ENCODE measurements at regions not wholly inside any gene's neighbourhood (a gene's known extent, or its start where the extent isn't known, plus 50 kb on each side); places are given as distances from the start of the nearest gene placed in this dataset.

GRCh38 chr7:113299748-113300147, 181.4 kb upstream of the SMIM30 start:
- Mint-ChIP-seq H3K36me3 (ENCODE audit: insufficient read depth, unreplicated experiment) (no peaks in the 10 kb centered on the region), H3K27me3 (ENCODE audit: insufficient read depth, unreplicated experiment) (no peaks in the 10 kb centered on the region), H3K9me3 (ENCODE audit: unreplicated experiment) (peaks cover 6% of the 10 kb centered on the region), H3K4me3 (ENCODE audit: unreplicated experiment) (no peak overlapping the region), H3K4me1 (ENCODE audit: insufficient read depth, unreplicated experiment) (no peaks in the 10 kb centered on the region), H3K27ac (ENCODE audit: low read depth, unreplicated experiment) (no peak overlapping the region)
- TF ChIP-seq, protein P1, sequence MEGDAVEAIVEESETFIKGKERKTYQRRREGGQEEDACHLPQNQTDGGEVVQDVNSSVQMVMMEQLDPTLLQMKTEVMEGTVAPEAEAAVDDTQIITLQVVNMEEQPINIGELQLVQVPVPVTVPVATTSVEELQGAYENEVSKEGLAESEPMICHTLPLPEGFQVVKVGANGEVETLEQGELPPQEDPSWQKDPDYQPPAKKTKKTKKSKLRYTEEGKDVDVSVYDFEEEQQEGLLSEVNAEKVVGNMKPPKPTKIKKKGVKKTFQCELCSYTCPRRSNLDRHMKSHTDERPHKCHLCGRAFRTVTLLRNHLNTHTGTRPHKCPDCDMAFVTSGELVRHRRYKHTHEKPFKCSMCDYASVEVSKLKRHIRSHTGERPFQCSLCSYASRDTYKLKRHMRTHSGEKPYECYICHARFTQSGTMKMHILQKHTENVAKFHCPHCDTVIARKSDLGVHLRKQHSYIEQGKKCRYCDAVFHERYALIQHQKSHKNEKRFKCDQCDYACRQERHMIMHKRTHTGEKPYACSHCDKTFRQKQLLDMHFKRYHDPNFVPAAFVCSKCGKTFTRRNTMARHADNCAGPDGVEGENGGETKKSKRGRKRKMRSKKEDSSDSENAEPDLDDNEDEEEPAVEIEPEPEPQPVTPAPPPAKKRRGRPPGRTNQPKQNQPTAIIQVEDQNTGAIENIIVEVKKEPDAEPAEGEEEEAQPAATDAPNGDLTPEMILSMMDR (IDR thresholded peaks at IDR 0.05; ENCODE audit: unreplicated experiment), result no peak
- POLR2A ChIA-PET, result interaction anchor here (0.6 kb wide), 1 partner anchor 340 kb away, joined by 3 read pairs; no protein-coding TSS in a partner anchor
- no peak for DNase-seq (ENCODE audit: unreplicated experiment)
- no TSS peak for BruUV-seq (replicated peaks)
- intact Hi-C loops (cut with micrococcal nuclease), result no loop called here
- CTCF ChIA-PET, result interaction anchor here (0.6 kb wide), 1 partner anchor 10 kb away, joined by 3 read pairs; no protein-coding TSS in a partner anchor

GRCh38 chr7:113298501-113298900, 180.1 kb upstream of the SMIM30 start:
- CTCF ChIA-PET, result no interaction called here
- Mint-ChIP-seq H3K4me1 (ENCODE audit: insufficient read depth, unreplicated experiment) (no peaks in the 10 kb centered on the region), H3K27me3 (ENCODE audit: insufficient read depth, unreplicated experiment) (no peaks in the 10 kb centered on the region), H3K27ac (ENCODE audit: low read depth, unreplicated experiment) (no peak overlapping the region), H3K4me3 (ENCODE audit: unreplicated experiment) (no peak overlapping the region), H3K9me3 (ENCODE audit: unreplicated experiment) (peaks cover 6% of the 10 kb centered on the region), H3K36me3 (ENCODE audit: insufficient read depth, unreplicated experiment) (no peaks in the 10 kb centered on the region)
- no TSS peak for BruUV-seq (replicated peaks)
- POLR2A ChIA-PET, result no interaction called here
- DNase-seq (ENCODE audit: unreplicated experiment), result no peak
- TF ChIP-seq, protein P1 (IDR thresholded peaks at IDR 0.05; ENCODE audit: unreplicated experiment), result no peak
- intact Hi-C loops (cut with micrococcal nuclease), result no loop called here

GRCh38 chr7:113294750-113295149, 176.4 kb upstream of the SMIM30 start:
- no peak overlapping the region for H3K4me3 Mint-ChIP-seq (ENCODE audit: unreplicated experiment)
- intact Hi-C loops (cut with micrococcal nuclease), result no loop called here
- ChIA-PET CTCF (interaction anchor here (0.6 kb wide), 1 partner anchor 10 kb away, joined by 3 read pairs; no protein-coding TSS in a partner anchor), POLR2A (no interaction called here)
- H3K36me3 Mint-ChIP-seq (ENCODE audit: insufficient read depth, unreplicated experiment), result no peaks in the 10 kb centered on the region
- no peaks in the 10 kb centered on the region for H3K27me3 Mint-ChIP-seq (ENCODE audit: insufficient read depth, unreplicated experiment)
- TF ChIP-seq, protein P1 (IDR thresholded peaks at IDR 0.05; ENCODE audit: unreplicated experiment), result no peak
- no peak for DNase-seq (ENCODE audit: unreplicated experiment)
- BruUV-seq (replicated peaks), result no TSS peak
- no peak overlapping the region for H3K27ac Mint-ChIP-seq (ENCODE audit: low read depth, unreplicated experiment)
- peaks cover 6% of the 10 kb centered on the region for H3K9me3 Mint-ChIP-seq (ENCODE audit: unreplicated experiment)
- H3K4me1 Mint-ChIP-seq (ENCODE audit: insufficient read depth, unreplicated experiment), result no peaks in the 10 kb centered on the region

GRCh38 chr7:113292105-113292504, 173.8 kb upstream of the SMIM30 start:
- Mint-ChIP-seq H3K36me3 (ENCODE audit: insufficient read depth, unreplicated experiment) (no peaks in the 10 kb centered on the region), H3K27ac (ENCODE audit: low read depth, unreplicated experiment) (no peak overlapping the region), H3K27me3 (ENCODE audit: insufficient read depth, unreplicated experiment) (no peaks in the 10 kb centered on the region), H3K4me1 (ENCODE audit: insufficient read depth, unreplicated experiment) (no peaks in the 10 kb centered on the region), H3K4me3 (ENCODE audit: unreplicated experiment) (no peak overlapping the region), H3K9me3 (ENCODE audit: unreplicated experiment) (peaks cover 6% of the 10 kb centered on the region)
- intact Hi-C loops (cut with micrococcal nuclease), result no loop called here
- ChIA-PET POLR2A (no interaction called here), CTCF (interaction anchor here (0.6 to 1.6 kb wide), 2 partner anchors 10 to 129 kb away, joined by 3 read pairs; no protein-coding TSS in a partner anchor)
- BruUV-seq (replicated peaks), result no TSS peak
- no peak for DNase-seq (ENCODE audit: unreplicated experiment)
- TF ChIP-seq, protein P1 (IDR thresholded peaks at IDR 0.05; ENCODE audit: unreplicated experiment), result no peak
